AG09319 (cell line): ENCODE measurements at regions not wholly inside any gene's neighbourhood (a gene's known extent, or its start where the extent isn't known, plus 50 kb on each side); places are given as distances from the start of the nearest gene placed in this dataset.

Experiments
- DNase-seq: peaks from one replicate; pipeline ENCODE4 v3.0.0-alpha.2; 2010; ENCODE audit warnings: low read depth; ENCODE audit errors: extremely low read depth
- CTCF ChIP-seq: IDR thresholded peaks from 2 replicates; pipeline ENCODE4 v1.5.1; 2011; ENCODE audit warnings: low read depth, mild to moderate bottlenecking, inconsistent platforms, low read length, moderate library complexity

DNA sequence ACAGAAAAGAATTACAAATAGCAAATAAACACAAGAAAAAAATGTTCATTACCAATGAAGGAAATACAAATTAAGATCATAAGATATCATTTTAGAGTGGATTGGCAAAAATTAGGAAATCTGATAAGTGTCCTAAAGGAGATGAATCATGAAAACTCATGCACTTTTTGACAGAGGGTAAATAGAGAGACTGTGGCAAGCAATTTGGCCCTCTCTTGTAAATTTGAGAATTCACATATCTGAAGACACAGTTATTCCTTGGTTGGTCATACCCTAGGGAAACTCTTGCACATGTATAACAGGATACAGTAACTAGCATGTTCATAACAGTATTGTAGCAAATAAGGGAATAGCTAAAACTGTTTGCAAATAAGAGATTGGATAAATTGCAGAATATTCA, 246.0 kb upstream of the GADL1 start:
- DNase-seq: no peak
- no peak for TF ChIP-seq CTCF

DNA sequence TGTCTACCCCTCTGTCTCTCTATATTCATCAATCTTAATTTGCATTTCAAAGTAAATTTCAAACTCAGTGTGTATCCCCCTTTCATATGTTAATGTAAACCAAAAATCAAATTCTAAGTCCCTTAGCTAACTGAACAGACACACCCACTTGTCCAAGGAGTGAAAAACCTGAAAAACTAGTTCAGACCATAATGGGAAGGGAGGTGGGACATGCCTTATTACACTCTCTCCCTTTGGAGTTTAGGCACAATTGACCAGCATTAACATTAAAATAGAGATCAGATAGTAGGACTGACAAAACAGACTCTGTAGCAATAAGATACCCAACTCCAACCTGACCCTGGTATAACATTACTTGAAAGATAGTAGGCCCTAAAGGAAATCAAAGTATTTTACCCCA, 247.7 kb upstream of the GADL1 start:
- no peak for DNase-seq
- TF ChIP-seq CTCF: no peak

GRCh38 chr3:31142543-31142942, 248.1 kb upstream of the GADL1 start:
- DNase-seq: no peak
- no peak for TF ChIP-seq CTCF

DNA sequence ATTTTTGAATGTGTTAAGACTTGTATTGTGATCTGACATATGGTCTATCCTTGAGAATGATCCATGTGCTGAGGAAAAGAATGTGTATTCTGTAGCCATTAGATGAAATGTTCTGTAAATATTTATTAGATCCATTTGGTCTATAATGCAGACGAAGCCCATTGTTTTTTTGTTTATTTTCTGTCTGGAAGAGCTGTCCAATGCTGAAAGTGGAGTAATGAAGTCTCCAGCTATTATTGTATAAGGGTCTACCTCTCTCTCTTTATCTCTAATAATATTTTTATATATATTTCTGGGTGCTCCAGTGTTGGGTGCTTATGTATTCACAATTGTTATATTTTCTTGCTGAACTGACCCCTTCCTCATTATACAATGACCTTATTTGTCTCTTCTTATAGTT, 250.6 kb upstream of the GADL1 start:
- DNase-seq: no peak
- no peak for TF ChIP-seq CTCF

DNA sequence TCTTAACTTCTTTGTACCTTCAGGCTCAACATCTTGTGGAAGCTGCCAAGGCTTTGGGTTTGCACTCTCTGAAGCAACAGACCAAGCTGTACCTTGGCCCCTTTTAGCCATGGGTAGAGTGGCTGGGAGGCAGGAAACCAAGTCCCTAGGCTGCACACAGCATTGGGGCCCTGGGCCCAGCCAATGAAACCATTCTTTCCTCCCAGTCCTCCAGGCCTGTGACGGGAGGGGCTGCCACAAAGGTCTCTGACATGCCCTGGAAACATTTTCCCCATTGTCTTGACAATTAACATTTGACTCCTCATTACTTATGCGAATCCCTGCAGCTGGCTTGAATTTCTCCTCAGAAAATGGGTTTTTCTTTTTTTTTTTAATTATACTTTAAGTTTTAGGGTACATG, 253.1 kb upstream of the GADL1 start:
- no peak for TF ChIP-seq CTCF
- DNase-seq: no peak

DNA sequence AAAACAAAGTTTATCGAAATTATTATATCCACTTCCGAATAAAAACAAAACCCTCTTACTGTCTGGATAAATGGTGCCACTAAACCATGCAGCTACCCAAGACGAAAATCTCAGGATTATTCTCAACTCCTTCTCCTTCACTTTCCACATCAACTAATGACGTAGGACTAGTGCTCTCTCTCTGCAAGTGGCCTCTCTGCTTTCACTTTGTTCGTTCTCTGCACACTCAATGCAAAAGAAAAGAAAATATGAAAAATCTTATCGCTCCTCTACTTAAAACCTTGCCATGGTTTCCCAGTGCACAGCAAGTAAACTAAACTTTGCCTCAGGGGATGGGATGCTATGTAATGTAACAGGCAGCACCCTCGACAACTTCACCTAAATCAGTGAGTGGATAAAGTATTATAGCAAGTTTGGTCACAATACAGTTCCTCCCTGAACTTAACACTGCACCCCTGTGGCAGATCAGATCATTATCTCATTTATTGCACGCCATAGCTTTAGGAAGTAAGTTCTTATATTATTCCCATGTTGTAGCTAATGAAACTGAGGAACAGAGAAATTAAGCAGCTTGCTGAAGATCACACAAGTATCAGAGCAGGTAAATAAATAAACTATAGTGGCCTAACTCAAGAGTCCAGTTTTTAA, 262.7 kb upstream of the GADL1 start:
- no peak for TF ChIP-seq CTCF
- DNase-seq: no peak

- TF ChIP-seq CTCF: no peak
These were observed 263.6 kb upstream of the GADL1 start for GRCh38 chr3:31157893-31158620.

More at GRCh38 chr3:31157893-31158620, 263.6 kb upstream of the GADL1 start:
- DNase-seq: no peak
